NT2/D1 (cell line): ENCODE measurements at regions not wholly inside any gene's neighbourhood (a gene's known extent, or its start where the extent isn't known, plus 50 kb on each side); places are given as distances from the start of the nearest gene placed in this dataset.
"Not testable (repeated sequence)": the region's sequence is repeated elsewhere in the genome, so short reads cannot be mapped to it uniquely, and the experiment has no call there.

Experiments used
- SUZ12 ChIP-seq: IDR thresholded peaks from 2 replicates; pipeline ENCODE4 v1.6.1; 2011; ENCODE audit not compliant: insufficient read length, insufficient read depth; ENCODE audit errors: extremely low read depth
- YY1 ChIP-seq: IDR thresholded peaks from 2 replicates; pipeline ENCODE4 v1.6.1; 2011; ENCODE audit not compliant: insufficient read length, insufficient read depth

GRCh38 chr1:206366131-206366530, 104.1 kb upstream of the IKBKE start:
- TF ChIP-seq SUZ12, YY1: not testable (repeated sequence)
